HFFc6 (cell line): ENCODE measurements at regions not wholly inside any gene's neighbourhood (a gene's known extent, or its start where the extent isn't known, plus 50 kb on each side); places are given as distances from the start of the nearest gene placed in this dataset.
"Not testable (repeated sequence)": the region's sequence is repeated elsewhere in the genome, so short reads cannot be mapped to it uniquely, and the experiment has no call there.

Experiments used
- DNase-seq: peaks from one replicate; pipeline ENCODE4 v3.0.0-alpha.2; 2018
- H3K27ac Mint-ChIP-seq: 2 replicates; pipeline ENCODE4 v1.8.0; 2020; ENCODE audit warnings: mild to moderate bottlenecking, mixed read lengths
- H3K27me3 Mint-ChIP-seq: 2 replicates; pipeline ENCODE4 v1.8.0; 2021; ENCODE audit warnings: mild to moderate bottlenecking, moderate library complexity, mixed read lengths; ENCODE audit not compliant: insufficient read depth
- H3K36me3 Mint-ChIP-seq: 2 replicates; pipeline ENCODE4 v1.8.0; 2021; ENCODE audit warnings: low read depth, mixed read lengths
- H3K4me1 Mint-ChIP-seq: 2 replicates; pipeline ENCODE4 v1.8.0; 2020; ENCODE audit warnings: low read depth, mixed read lengths
- H3K4me3 Mint-ChIP-seq: 2 replicates; pipeline ENCODE4 v1.8.0; 2020; ENCODE audit warnings: mild to moderate bottlenecking, moderate library complexity, mixed read lengths
- H3K9me3 Mint-ChIP-seq: 2 replicates; pipeline ENCODE4 v1.8.0; 2020; ENCODE audit warnings: mild to moderate bottlenecking, mixed read lengths
- TF ChIP-seq, protein P1 (sequence below): fragments of 200-600 bp; sonication (generic); IDR thresholded peaks from 2 replicates; pipeline ENCODE4 v1.5.0; 2021; ENCODE audit warnings: antibody characterized with exemption, mild to moderate bottlenecking

DNA sequence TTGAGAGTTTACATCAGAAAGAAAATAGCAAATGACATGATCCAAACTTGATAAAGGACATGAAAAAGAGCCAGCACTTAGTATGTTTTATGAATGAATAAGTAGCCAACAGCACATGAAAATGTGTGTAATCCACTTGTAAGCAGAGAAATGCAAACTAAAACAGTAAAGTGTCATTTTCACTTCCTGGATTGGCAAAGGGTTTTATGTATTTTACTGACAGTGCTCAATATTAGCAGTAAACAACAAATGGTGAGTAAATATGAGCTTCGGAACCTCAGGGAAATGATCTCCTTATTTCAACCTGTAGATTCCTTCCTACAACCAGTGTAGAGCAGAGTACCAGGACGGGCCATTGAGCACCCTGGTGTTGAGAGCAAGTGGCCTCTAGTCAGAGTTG, 153.8 kb upstream of the PDCD2 start:
- DNase-seq, H3K4me1 Mint-ChIP-seq, H3K27me3 Mint-ChIP-seq, H3K9me3 Mint-ChIP-seq, H3K4me3 Mint-ChIP-seq, H3K36me3 Mint-ChIP-seq, H3K27ac Mint-ChIP-seq: not testable (repeated sequence)

DNA sequence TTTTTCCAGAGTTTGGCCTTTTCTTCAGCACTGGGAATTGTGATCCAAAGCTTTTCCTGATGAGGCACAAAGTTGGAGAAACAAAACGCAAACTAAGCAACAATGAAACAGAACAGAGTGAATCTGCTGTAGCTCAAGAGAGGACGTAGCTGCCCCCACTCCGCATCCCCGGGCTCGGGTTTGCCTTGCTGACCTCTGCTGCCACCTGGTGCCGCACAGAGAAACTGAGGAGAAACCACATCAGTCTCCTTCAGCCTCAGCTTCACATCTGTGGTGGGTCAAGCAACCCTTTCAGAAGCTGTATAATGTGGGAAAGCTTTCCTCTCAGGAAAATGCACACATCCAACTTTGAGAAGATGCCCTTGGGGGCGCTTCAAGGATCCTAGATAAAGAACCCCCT, 151.9 kb upstream of the PDCD2 start:
- not testable (repeated sequence) for DNase-seq, H3K27ac Mint-ChIP-seq, H3K4me1 Mint-ChIP-seq, H3K27me3 Mint-ChIP-seq, H3K4me3 Mint-ChIP-seq, H3K36me3 Mint-ChIP-seq, H3K9me3 Mint-ChIP-seq
- TF ChIP-seq, protein P1, sequence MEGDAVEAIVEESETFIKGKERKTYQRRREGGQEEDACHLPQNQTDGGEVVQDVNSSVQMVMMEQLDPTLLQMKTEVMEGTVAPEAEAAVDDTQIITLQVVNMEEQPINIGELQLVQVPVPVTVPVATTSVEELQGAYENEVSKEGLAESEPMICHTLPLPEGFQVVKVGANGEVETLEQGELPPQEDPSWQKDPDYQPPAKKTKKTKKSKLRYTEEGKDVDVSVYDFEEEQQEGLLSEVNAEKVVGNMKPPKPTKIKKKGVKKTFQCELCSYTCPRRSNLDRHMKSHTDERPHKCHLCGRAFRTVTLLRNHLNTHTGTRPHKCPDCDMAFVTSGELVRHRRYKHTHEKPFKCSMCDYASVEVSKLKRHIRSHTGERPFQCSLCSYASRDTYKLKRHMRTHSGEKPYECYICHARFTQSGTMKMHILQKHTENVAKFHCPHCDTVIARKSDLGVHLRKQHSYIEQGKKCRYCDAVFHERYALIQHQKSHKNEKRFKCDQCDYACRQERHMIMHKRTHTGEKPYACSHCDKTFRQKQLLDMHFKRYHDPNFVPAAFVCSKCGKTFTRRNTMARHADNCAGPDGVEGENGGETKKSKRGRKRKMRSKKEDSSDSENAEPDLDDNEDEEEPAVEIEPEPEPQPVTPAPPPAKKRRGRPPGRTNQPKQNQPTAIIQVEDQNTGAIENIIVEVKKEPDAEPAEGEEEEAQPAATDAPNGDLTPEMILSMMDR, result peak; percentile 15; the same call in 1 of the 2 replicates

DNA sequence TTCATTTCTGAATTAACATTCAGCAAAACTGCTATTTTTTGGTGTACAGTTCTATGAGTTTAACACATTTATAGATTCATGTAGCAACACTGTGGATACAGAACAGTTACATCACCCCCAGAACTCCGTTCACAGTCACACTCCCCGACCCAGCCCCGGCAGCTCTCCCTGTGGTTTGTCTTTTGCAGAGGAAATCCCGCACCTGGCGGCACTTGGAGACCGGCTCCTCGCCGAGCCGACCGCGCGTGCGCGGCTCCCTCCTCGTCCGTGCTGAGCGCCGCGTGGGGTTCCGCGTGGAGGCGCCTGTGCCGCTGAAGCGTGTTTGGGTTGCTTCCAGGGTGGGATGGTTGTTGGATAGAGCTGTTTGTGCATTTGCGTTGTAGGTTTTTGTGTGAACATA, 132.6 kb upstream of the PDCD2 start:
- H3K4me3 Mint-ChIP-seq, H3K27me3 Mint-ChIP-seq, H3K36me3 Mint-ChIP-seq, H3K4me1 Mint-ChIP-seq, H3K9me3 Mint-ChIP-seq, DNase-seq, H3K27ac Mint-ChIP-seq: not testable (repeated sequence)

DNA sequence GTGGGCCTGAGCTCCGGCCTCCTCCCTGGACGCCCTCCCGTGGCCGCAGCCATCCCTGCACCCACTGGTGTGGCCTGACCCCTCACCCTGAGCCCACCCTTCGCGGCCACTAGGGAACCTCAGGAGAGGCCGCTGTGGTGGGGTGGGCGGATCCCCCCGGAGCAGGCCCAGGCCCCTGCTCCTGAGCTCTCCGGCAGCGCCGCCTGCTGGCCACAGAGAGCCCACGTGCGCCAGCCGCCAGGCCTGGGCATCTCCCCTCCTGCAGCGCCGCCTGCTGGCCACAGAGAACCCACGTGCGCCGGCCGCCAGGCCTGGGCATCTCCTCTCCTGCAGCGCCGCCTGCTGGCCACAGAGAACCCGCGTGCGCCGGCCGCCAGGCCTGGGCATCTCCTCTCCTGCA, 128.3 kb upstream of the PDCD2 start:
- not testable (repeated sequence) for H3K4me3 Mint-ChIP-seq, H3K27me3 Mint-ChIP-seq, H3K36me3 Mint-ChIP-seq, H3K9me3 Mint-ChIP-seq, H3K4me1 Mint-ChIP-seq, H3K27ac Mint-ChIP-seq, DNase-seq

DNA sequence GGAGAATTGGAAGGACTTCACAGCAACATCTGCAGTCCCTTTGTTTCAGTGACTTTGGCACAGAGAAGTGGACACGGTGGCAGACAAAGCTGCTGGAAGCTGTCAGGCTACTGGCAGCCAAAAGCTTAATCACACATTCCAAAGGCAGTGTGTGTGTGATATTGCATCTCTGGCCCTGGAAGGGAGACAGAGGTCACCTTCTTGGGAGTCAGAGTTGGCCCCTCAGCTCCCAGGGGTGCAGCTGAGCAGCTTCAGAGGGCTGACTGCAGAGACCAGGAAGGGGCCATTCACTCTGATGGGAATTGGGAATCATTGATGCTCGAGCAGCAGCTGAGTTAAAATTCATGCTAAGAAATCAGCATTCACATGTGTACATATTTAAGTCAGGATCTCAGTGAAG, 115.7 kb upstream of the PDCD2 start:
- not testable (repeated sequence) for H3K4me1 Mint-ChIP-seq, H3K4me3 Mint-ChIP-seq, H3K9me3 Mint-ChIP-seq, H3K27me3 Mint-ChIP-seq, H3K27ac Mint-ChIP-seq, H3K36me3 Mint-ChIP-seq, DNase-seq
